ENCODE measurements at regions not wholly inside any gene's neighbourhood (a gene's known extent, or its start where the extent isn't known, plus 50 kb on each side); places are given as distances from the start of the nearest gene placed in this dataset.

GRCh38 chrY:17233435-17234109 lies 646.4 kb downstream of the CDY2B start:
- TF ChIP-seq POU2F2 (IDR thresholded peaks at IDR 0.05; ENCODE audit: low read depth, low read length) (no peak), PAX5 (IDR thresholded peaks at IDR 0.05; ENCODE audit: insufficient read depth, low read length, severe bottlenecking) (no peak), SPI1 (IDR thresholded peaks at IDR 0.05; ENCODE audit: low read depth, low read length) (no peak), POLR2AphosphoS5 (IDR thresholded peaks at IDR 0.05; ENCODE audit: low read depth, low read length) (no peak), POLR2A (IDR thresholded peaks at IDR 0.05; ENCODE audit: low read depth, low read length) (no peak), TAF1 (IDR thresholded peaks at IDR 0.05; ENCODE audit: low read depth, low read length) (no peak)
- DNase-seq (ENCODE audit: insufficient read length, low spot score) = no peak
- no peak for FAIRE-seq

GRCh38 chrY:17231994-17232393 lies 648.0 kb downstream of the CDY2B start:
- DNase-seq (ENCODE audit: insufficient read length, low spot score) = no peak
- no peak for TF ChIP-seq SPI1 (IDR thresholded peaks at IDR 0.05; ENCODE audit: low read depth, low read length)
- no peak for TF ChIP-seq PAX5 (IDR thresholded peaks at IDR 0.05; ENCODE audit: insufficient read depth, low read length, severe bottlenecking)
- no peak for TF ChIP-seq TAF1 (IDR thresholded peaks at IDR 0.05; ENCODE audit: low read depth, low read length)
- no peak for TF ChIP-seq POU2F2 (IDR thresholded peaks at IDR 0.05; ENCODE audit: low read depth, low read length)
- TF ChIP-seq POLR2A (IDR thresholded peaks at IDR 0.05; ENCODE audit: low read depth, low read length) = no peak
- no peak for TF ChIP-seq POLR2AphosphoS5 (IDR thresholded peaks at IDR 0.05; ENCODE audit: low read depth, low read length)
- no peak for FAIRE-seq

GRCh38 chrY:17223502-17223901 lies 656.5 kb downstream of the CDY2B start:
- DNase-seq (ENCODE audit: insufficient read length, low spot score) (no peak), FAIRE-seq (no peak)
- TF ChIP-seq SPI1 (IDR thresholded peaks at IDR 0.05; ENCODE audit: low read depth, low read length) (no peak), POU2F2 (IDR thresholded peaks at IDR 0.05; ENCODE audit: low read depth, low read length) (no peak), TAF1 (IDR thresholded peaks at IDR 0.05; ENCODE audit: low read depth, low read length) (no peak), PAX5 (IDR thresholded peaks at IDR 0.05; ENCODE audit: insufficient read depth, low read length, severe bottlenecking) (no peak), POLR2A (IDR thresholded peaks at IDR 0.05; ENCODE audit: low read depth, low read length) (no peak), POLR2AphosphoS5 (IDR thresholded peaks at IDR 0.05; ENCODE audit: low read depth, low read length) (no peak)

- TF ChIP-seq POLR2AphosphoS5 (IDR thresholded peaks at IDR 0.05; ENCODE audit: low read depth, low read length) (no peak), TAF1 (IDR thresholded peaks at IDR 0.05; ENCODE audit: low read depth, low read length) (no peak), POU2F2 (IDR thresholded peaks at IDR 0.05; ENCODE audit: low read depth, low read length) (no peak), SPI1 (IDR thresholded peaks at IDR 0.05; ENCODE audit: low read depth, low read length) (no peak), POLR2A (IDR thresholded peaks at IDR 0.05; ENCODE audit: low read depth, low read length) (no peak), PAX5 (IDR thresholded peaks at IDR 0.05; ENCODE audit: insufficient read depth, low read length, severe bottlenecking) (no peak)
- FAIRE-seq (no peak), DNase-seq (ENCODE audit: insufficient read length, low spot score) (no peak)
Observed at GRCh38 chrY:17202395-17202794, 677.6 kb downstream of the CDY2B start.

GRCh38 chrY:17184299-17184698 lies 695.7 kb downstream of the CDY2B start:
- no peak for DNase-seq (ENCODE audit: insufficient read length, low spot score)

GRCh38 chrY:17166881-17167280 lies 713.1 kb downstream of the CDY2B start:
- DNase-seq (ENCODE audit: insufficient read length, low spot score) (no peak), FAIRE-seq (no peak)
- no peak for TF ChIP-seq POU2F2 (IDR thresholded peaks at IDR 0.05; ENCODE audit: low read depth, low read length)
- no peak for TF ChIP-seq TAF1 (IDR thresholded peaks at IDR 0.05; ENCODE audit: low read depth, low read length)
- no peak for TF ChIP-seq SPI1 (IDR thresholded peaks at IDR 0.05; ENCODE audit: low read depth, low read length)
- no peak for TF ChIP-seq PAX5 (IDR thresholded peaks at IDR 0.05; ENCODE audit: insufficient read depth, low read length, severe bottlenecking)

More at GRCh38 chrY:17184299-17184698, 695.7 kb downstream of the CDY2B start:
- TF ChIP-seq POU2F2 (IDR thresholded peaks at IDR 0.05; ENCODE audit: low read depth, low read length) (no peak), POLR2A (IDR thresholded peaks at IDR 0.05; ENCODE audit: low read depth, low read length) (no peak), TAF1 (IDR thresholded peaks at IDR 0.05; ENCODE audit: low read depth, low read length) (no peak), POLR2AphosphoS5 (IDR thresholded peaks at IDR 0.05; ENCODE audit: low read depth, low read length) (no peak), SPI1 (IDR thresholded peaks at IDR 0.05; ENCODE audit: low read depth, low read length) (no peak), PAX5 (IDR thresholded peaks at IDR 0.05; ENCODE audit: insufficient read depth, low read length, severe bottlenecking) (no peak)
- no peak for FAIRE-seq

GRCh38 chrY:17122166-17122565 lies 757.9 kb downstream of the CDY2B start:
- FAIRE-seq = no peak
- no peak for TF ChIP-seq TAF1 (IDR thresholded peaks at IDR 0.05; ENCODE audit: low read depth, low read length)
- TF ChIP-seq POLR2A (IDR thresholded peaks at IDR 0.05; ENCODE audit: low read depth, low read length) = no peak
- no peak for TF ChIP-seq SPI1 (IDR thresholded peaks at IDR 0.05; ENCODE audit: low read depth, low read length)
- no peak for TF ChIP-seq PAX5 (IDR thresholded peaks at IDR 0.05; ENCODE audit: insufficient read depth, low read length, severe bottlenecking)
- TF ChIP-seq POLR2AphosphoS5 (IDR thresholded peaks at IDR 0.05; ENCODE audit: low read depth, low read length) = no peak
- TF ChIP-seq POU2F2 (IDR thresholded peaks at IDR 0.05; ENCODE audit: low read depth, low read length) = no peak
- no peak for DNase-seq (ENCODE audit: insufficient read length, low spot score)

- TF ChIP-seq PAX5 (IDR thresholded peaks at IDR 0.05; ENCODE audit: insufficient read depth, low read length, severe bottlenecking) = no peak
- no peak for TF ChIP-seq TAF1 (IDR thresholded peaks at IDR 0.05; ENCODE audit: low read depth, low read length)
- no peak for TF ChIP-seq POU2F2 (IDR thresholded peaks at IDR 0.05; ENCODE audit: low read depth, low read length)
- TF ChIP-seq POLR2A (IDR thresholded peaks at IDR 0.05; ENCODE audit: low read depth, low read length) = no peak
- TF ChIP-seq SPI1 (IDR thresholded peaks at IDR 0.05; ENCODE audit: low read depth, low read length) = 0 out of 2 replicates have a peak, but pooled peaks have one; percentile 7
- TF ChIP-seq POLR2AphosphoS5 (IDR thresholded peaks at IDR 0.05; ENCODE audit: low read depth, low read length) = no peak
- no peak for DNase-seq (ENCODE audit: insufficient read length, low spot score)
- no peak for FAIRE-seq
Observed at GRCh38 chrY:17085303-17085702, 794.7 kb downstream of the CDY2B start.

GRCh38 chrY:17079887-17080286 lies 800.1 kb downstream of the CDY2B start:
- TF ChIP-seq POU2F2 (IDR thresholded peaks at IDR 0.05; ENCODE audit: low read depth, low read length) = no peak
- TF ChIP-seq TAF1 (IDR thresholded peaks at IDR 0.05; ENCODE audit: low read depth, low read length) = no peak
- TF ChIP-seq POLR2A (IDR thresholded peaks at IDR 0.05; ENCODE audit: low read depth, low read length) = no peak
- TF ChIP-seq SPI1 (IDR thresholded peaks at IDR 0.05; ENCODE audit: low read depth, low read length) = peak; percentile 45; the same call in 1 of the 2 replicates
- TF ChIP-seq PAX5 (IDR thresholded peaks at IDR 0.05; ENCODE audit: insufficient read depth, low read length, severe bottlenecking) = no peak
- no peak for TF ChIP-seq POLR2AphosphoS5 (IDR thresholded peaks at IDR 0.05; ENCODE audit: low read depth, low read length)
- FAIRE-seq = no peak

More at GRCh38 chrY:17079887-17080286, 800.1 kb downstream of the CDY2B start:
- DNase-seq (ENCODE audit: insufficient read length, low spot score) = no peak
